ENCODE measurements at regions not wholly inside any gene's neighbourhood (a gene's known extent, or its start where the extent isn't known, plus 50 kb on each side); places are given as distances from the start of the nearest gene placed in this dataset.

GRCh38 chr2:12453731-12454130 is 263.0 kb upstream of the TRIB2 start:
- BruUV-seq (replicated peaks): no TSS peak
- no peak overlapping the region for H3K27ac ChIP-seq (ENCODE audit: low read length)
- intact Hi-C loops (cut with micrococcal nuclease; ENCODE audit: unreplicated experiment): no loop called here
- no peak for DNase-seq (ENCODE audit: low read depth, low spot score)
- TF ChIP-seq CTCF (IDR thresholded peaks at IDR 0.05): no peak
- TF ChIP-seq POLR2AphosphoS5 (IDR thresholded peaks at IDR 0.05; ENCODE audit: low read depth, low read length): no peak
- TF ChIP-seq SIN3A (IDR thresholded peaks at IDR 0.05; ENCODE audit: borderline replicate concordance, insufficient read depth, low read depth, low read length): no peak
- no peak for TF ChIP-seq TCF7L2 (IDR thresholded peaks at IDR 0.05; ENCODE audit: low read depth, low read length)
- TF ChIP-seq REST (IDR thresholded peaks at IDR 0.05; ENCODE audit: insufficient read depth in 1 of 2, low read depth in 2 of 2, low read length in 1 of 2): no peak
- no peaks in the 10 kb centered on the region for H3K27me3 ChIP-seq (ENCODE audit: control insufficient read depth, insufficient read depth, low read length)
- H3K9me3 ChIP-seq (ENCODE audit: control insufficient read depth, insufficient read depth, low read depth, low read length): no peaks in the 10 kb centered on the region
- POLR2A ChIA-PET: no interaction called here
- H3K4me3 ChIP-seq (ENCODE audit: low read depth in 2 of 2, low read length in 2 of 2): no peak overlapping the region
- in situ Hi-C loops (cut with HindIII; ENCODE audit: low pct_unique_long_range_greater_than_20kb, low sequenced_read_pairs): no loop called here
- no peaks in the 10 kb centered on the region for H3K36me3 ChIP-seq (ENCODE audit: control insufficient read depth, insufficient read depth, low read length)
- CTCF ChIA-PET: no interaction called here
- ATAC-seq: no peak
- no peaks in the 10 kb centered on the region for H3K4me1 ChIP-seq (ENCODE audit: control insufficient read depth, insufficient read depth, low read length)

GRCh38 chr2:12455661-12456060 is 261.1 kb upstream of the TRIB2 start:
- Histone ChIP-seq H3K36me3 (ENCODE audit: control insufficient read depth, insufficient read depth, low read length) (no peaks in the 10 kb centered on the region), H3K27me3 (ENCODE audit: control insufficient read depth, insufficient read depth, low read length) (no peaks in the 10 kb centered on the region), H3K9me3 (ENCODE audit: control insufficient read depth, insufficient read depth, low read depth, low read length) (no peaks in the 10 kb centered on the region), H3K27ac (ENCODE audit: low read length) (no peak overlapping the region), H3K4me3 (ENCODE audit: low read depth in 2 of 2, low read length in 2 of 2) (no peak overlapping the region), H3K4me1 (ENCODE audit: control insufficient read depth, insufficient read depth, low read length) (no peaks in the 10 kb centered on the region)
- intact Hi-C loops (cut with micrococcal nuclease; ENCODE audit: unreplicated experiment) (no loop called here), in situ Hi-C loops (cut with HindIII; ENCODE audit: low pct_unique_long_range_greater_than_20kb, low sequenced_read_pairs) (no loop called here)
- ATAC-seq (no peak), DNase-seq (ENCODE audit: low read depth, low spot score) (no peak)
- POLR2A ChIA-PET: no interaction called here
- BruUV-seq (replicated peaks): no TSS peak
- TF ChIP-seq SIN3A (IDR thresholded peaks at IDR 0.05; ENCODE audit: borderline replicate concordance, insufficient read depth, low read depth, low read length): no peak
- TF ChIP-seq TCF7L2 (IDR thresholded peaks at IDR 0.05; ENCODE audit: low read depth, low read length): no peak
- no peak for TF ChIP-seq CTCF (IDR thresholded peaks at IDR 0.05)
- no peak for TF ChIP-seq POLR2AphosphoS5 (IDR thresholded peaks at IDR 0.05; ENCODE audit: low read depth, low read length)
- TF ChIP-seq REST (IDR thresholded peaks at IDR 0.05; ENCODE audit: insufficient read depth in 1 of 2, low read depth in 2 of 2, low read length in 1 of 2): no peak
- CTCF ChIA-PET: no interaction called here

Data from Panc1 (cell line).